ENCODE measurements at regions not wholly inside any gene's neighbourhood (a gene's known extent, or its start where the extent isn't known, plus 50 kb on each side); places are given as distances from the start of the nearest gene placed in this dataset.
"Not testable (repeated sequence)": the region's sequence is repeated elsewhere in the genome, so short reads cannot be mapped to it uniquely, and the experiment has no call there.

- POLR2A ChIA-PET: no interaction called here
- no peak for DNase-seq (ENCODE audit: low read depth, low spot score)
- TF ChIP-seq CTCF (IDR thresholded peaks at IDR 0.05; ENCODE audit: insufficient read depth, low read length, missing control alignments): no peak
- no peak overlapping the region for H3K4me3 ChIP-seq (ENCODE audit: low read depth, low read length)
- CTCF ChIA-PET: no interaction called here
Observed at GRCh38 chr7:10648289-10648688, 325.4 kb upstream of the PHF14 start.

GRCh38 chr7:10649120-10649519, 324.6 kb upstream of the PHF14 start:
- POLR2A ChIA-PET; DNase-seq (ENCODE audit: low read depth, low spot score); CTCF ChIA-PET; H3K4me3 ChIP-seq (ENCODE audit: low read depth, low read length): not testable (repeated sequence)

DNA sequence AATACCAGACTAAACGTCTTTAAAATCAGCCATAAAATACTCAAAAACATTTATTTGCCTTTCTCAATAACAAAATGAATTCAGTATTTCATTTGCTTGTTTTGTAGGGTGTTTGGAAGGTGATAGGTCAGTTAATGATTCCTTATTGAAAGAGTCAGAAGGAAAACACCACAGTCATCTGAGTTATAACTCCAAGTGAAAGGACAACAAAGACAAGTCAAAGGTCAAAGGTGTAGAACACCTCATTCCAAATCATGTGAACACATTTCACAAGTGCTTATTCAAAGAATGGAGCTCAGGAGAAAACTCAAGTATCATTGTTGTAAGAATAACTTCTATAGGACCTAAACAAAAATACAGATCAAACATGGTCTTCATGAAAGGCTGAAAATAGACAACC, 318.6 kb upstream of the PHF14 start:
- no peak for DNase-seq (ENCODE audit: low read depth, low spot score)
- ChIA-PET POLR2A (no interaction called here), CTCF (no interaction called here)
- no peak for TF ChIP-seq CTCF (IDR thresholded peaks at IDR 0.05; ENCODE audit: insufficient read depth, low read length, missing control alignments)
- H3K4me3 ChIP-seq (ENCODE audit: low read depth, low read length): no peak overlapping the region

DNA sequence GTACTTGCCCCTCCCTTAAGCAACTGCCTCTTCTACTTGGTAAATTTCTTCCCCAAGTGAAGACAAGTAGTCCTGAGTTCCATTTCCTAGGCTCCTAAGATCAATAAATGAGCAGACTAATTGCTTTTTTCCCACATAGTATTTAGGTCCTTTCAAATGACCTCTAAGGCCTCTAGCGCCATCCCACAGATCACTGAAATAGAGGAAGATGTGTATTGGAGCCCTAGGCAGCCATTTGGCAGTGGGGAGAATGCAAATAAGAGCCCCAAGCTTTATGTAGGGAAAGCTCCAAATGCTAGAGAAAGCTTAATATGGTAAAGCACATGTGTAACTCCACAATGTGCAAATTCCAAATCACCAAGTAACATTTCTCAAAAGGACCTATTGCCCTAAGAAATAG, 316.5 kb upstream of the PHF14 start:
- H3K4me3 ChIP-seq (ENCODE audit: low read depth, low read length): no peak overlapping the region
- no peak for DNase-seq (ENCODE audit: low read depth, low spot score)
- POLR2A ChIA-PET: no interaction called here
- TF ChIP-seq CTCF (IDR thresholded peaks at IDR 0.05; ENCODE audit: insufficient read depth, low read length, missing control alignments): no peak
- CTCF ChIA-PET: no interaction called here

GRCh38 chr7:10657837-10658236, 315.8 kb upstream of the PHF14 start:
- ChIA-PET POLR2A (no interaction called here), CTCF (no interaction called here)
- no peak overlapping the region for H3K4me3 ChIP-seq (ENCODE audit: low read depth, low read length)
- DNase-seq (ENCODE audit: low read depth, low spot score): no peak
- no peak for TF ChIP-seq CTCF (IDR thresholded peaks at IDR 0.05; ENCODE audit: insufficient read depth, low read length, missing control alignments)

- TF ChIP-seq CTCF (IDR thresholded peaks at IDR 0.05; ENCODE audit: insufficient read depth, low read length, missing control alignments): no peak
- CTCF ChIA-PET: no interaction called here
- no peak overlapping the region for H3K4me3 ChIP-seq (ENCODE audit: low read depth, low read length)
- DNase-seq (ENCODE audit: low read depth, low spot score): no peak
- POLR2A ChIA-PET: no interaction called here
Observed at GRCh38 chr7:10662491-10662890, 311.2 kb upstream of the PHF14 start.

DNA sequence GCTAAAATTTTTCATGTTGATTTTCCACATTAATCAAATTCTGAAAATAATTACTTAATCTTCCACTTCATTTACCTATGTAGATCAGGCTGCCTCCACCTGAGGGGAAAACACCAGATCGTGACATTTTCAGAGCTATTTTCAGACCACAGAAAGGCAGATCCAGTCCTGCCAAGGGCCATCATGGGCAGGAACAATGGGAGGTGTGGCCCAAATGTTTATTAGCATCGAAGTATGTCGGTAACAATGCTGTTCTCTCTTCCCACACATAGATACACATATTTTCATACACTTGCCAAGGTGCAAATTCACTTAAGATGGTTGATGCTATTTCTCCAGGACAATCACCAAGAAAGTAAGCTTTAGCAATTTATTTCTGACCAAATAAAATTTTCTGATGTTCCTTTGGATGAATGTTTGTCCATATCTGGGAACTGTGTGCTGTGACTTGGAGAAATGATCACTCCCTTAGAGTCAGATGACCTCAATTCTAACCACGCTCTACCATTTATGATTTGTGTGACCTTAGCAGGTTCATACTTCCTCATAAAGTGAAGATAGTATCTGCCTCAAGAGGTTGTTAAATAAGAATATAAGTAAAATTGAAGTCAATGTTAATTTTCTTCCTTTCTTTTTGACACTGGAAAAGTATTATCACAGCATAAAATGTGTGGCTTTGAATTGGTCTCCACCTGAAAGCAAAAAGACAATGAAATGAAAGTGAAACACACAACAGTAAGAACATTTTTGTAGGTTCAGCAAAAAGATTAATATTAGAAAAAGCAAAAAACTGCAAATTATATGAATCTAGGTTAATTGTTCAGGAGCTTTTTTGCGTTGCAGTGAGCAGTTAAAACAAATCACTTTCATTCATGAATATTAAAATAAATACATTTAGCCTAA, 310.4 kb upstream of the PHF14 start:
- no peak for TF ChIP-seq CTCF (IDR thresholded peaks at IDR 0.05; ENCODE audit: insufficient read depth, low read length, missing control alignments)
- CTCF ChIA-PET: no interaction called here
- POLR2A ChIA-PET: no interaction called here
- no peak for DNase-seq (ENCODE audit: low read depth, low spot score)
- H3K4me3 ChIP-seq (ENCODE audit: low read depth, low read length): no peak overlapping the region

Measured in AG04449 (cell line).